ENCODE measurements at regions not wholly inside any gene's neighbourhood (a gene's known extent, or its start where the extent isn't known, plus 50 kb on each side); places are given as distances from the start of the nearest gene placed in this dataset.

DNA sequence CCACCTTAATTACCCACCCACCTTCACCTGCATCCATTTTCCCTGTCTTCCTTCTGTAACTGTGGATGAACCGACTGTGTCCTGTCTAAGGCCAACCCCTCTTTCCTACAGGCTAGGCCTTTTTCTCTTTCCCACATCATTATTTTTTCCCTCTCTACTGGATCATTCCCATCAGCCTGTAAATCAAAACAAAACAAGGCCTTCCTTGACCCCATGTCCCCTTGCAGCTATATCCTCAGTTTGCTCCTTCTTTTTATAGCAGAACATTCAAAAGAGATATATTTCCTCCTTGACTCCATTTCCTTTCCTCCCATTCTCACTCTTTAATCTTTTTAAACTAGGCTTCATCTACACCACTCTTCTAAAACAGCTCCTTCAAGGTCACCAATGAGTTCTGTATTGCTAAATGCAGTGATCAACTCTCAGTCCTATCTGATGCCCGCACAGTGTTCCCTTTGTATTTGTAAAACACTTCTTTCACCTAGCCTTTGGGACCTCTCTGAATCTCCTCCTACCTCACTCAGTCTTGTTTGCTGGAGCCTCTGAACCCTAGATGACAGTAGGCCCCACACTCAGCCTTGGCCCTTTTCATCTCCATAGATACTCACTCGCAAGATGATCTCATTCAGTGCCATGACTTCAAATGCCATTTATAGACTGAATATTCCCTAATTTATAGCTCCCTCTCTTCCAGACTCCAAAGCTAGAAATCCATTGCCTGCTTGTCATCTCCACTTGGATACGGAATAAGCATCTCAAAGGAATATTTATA is 55.7 kb downstream of the CXCR4 start (continued):
- TF ChIP-seq, protein P1, sequence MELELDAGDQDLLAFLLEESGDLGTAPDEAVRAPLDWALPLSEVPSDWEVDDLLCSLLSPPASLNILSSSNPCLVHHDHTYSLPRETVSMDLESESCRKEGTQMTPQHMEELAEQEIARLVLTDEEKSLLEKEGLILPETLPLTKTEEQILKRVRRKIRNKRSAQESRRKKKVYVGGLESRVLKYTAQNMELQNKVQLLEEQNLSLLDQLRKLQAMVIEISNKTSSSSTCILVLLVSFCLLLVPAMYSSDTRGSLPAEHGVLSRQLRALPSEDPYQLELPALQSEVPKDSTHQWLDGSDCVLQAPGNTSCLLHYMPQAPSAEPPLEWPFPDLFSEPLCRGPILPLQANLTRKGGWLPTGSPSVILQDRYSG (tag; conservative IDR thresholded peaks at IDR 0.05; ENCODE audit: low read depth): no peak
- TF ChIP-seq STAG1 (CRISPR knock-in tag; IDR thresholded peaks at IDR 0.05; ENCODE audit: borderline replicate concordance) (no peak), U2AF1 (optimal IDR thresholded peaks at IDR 0.05; ENCODE audit: low read depth, low read length) (no peak)
- TF ChIP-seq, protein P2, sequence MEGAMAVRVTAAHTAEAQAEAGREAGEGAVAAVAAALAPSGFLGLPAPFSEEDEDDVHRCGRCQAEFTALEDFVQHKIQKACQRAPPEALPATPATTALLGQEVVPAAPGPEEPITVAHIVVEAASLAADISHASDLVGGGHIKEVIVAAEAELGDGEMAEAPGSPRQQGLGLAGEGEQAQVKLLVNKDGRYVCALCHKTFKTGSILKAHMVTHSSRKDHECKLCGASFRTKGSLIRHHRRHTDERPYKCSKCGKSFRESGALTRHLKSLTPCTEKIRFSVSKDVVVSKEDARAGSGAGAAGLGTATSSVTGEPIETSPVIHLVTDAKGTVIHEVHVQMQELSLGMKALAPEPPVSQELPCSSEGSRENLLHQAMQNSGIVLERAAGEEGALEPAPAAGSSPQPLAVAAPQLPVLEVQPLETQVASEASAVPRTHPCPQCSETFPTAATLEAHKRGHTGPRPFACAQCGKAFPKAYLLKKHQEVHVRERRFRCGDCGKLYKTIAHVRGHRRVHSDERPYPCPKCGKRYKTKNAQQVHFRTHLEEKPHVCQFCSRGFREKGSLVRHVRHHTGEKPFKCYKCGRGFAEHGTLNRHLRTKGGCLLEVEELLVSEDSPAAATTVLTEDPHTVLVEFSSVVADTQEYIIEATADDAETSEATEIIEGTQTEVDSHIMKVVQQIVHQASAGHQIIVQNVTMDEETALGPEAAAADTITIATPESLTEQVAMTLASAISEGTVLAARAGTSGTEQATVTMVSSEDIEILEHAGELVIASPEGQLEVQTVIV (CRISPR knock-in tag; IDR thresholded peaks at IDR 0.05; ENCODE audit: borderline replicate concordance): no peak

DNA sequence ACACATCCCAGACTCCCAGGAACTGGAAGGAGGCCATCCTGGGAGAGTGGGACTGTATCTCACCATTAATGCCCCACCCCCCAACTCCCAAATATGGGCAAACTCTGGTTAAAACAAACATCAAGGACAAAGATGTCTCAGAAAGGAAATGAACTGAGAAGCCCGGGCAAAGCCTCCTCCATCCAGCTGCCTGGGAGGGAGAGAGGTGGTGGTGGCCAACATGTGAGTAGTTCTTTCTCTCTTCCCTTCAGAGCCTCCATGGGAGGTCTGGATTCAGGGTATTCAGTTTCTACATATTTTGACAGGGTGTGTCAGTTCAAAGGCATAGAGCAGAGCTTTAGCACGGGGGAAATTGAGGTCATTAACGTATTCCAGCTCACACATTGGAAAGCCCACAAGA is 57.5 kb downstream of the CXCR4 start:
- Histone ChIP-seq H3K36me3 (ENCODE audit: control insufficient read depth, insufficient read depth, low read length) (no peaks in the 10 kb centered on the region), H4K20me1 (replicated peaks; ENCODE audit: control insufficient read depth, insufficient read depth, low read length) (no peaks in the 10 kb centered on the region), H3K27ac (ENCODE audit: extremely low read depth, low read depth, low read length) (no peak overlapping the region), H3K27me3 (ENCODE audit: control insufficient read depth in 2 of 2, insufficient read depth in 2 of 2, low read length in 2 of 2) (peaks cover 0 to 5% of the 10 kb centered on the region in 2 experiments; a peak in 2 of 5 replicates), H3K9me3 (replicated peaks; ENCODE audit: control insufficient read depth, insufficient read depth, low read depth, low read length) (no peaks in the 10 kb centered on the region), H3K79me2 (ENCODE audit: control insufficient read depth, insufficient read depth, low read length) (no peaks in the 10 kb centered on the region), H2AFZ (ENCODE audit: low read depth, low read length) (no peak overlapping the region), H3K9me1 (ENCODE audit: control insufficient read depth, insufficient read depth, low read length) (no peaks in the 10 kb centered on the region), H3K9ac (ENCODE audit: insufficient read depth in 1 of 2, low read depth in 2 of 2, low read length in 2 of 2) (no peak overlapping the region), H3K4me2 (ENCODE audit: insufficient read depth, low read length) (no peak overlapping the region), H3K4me1 (replicated peaks in 1 of 2; ENCODE audit: control insufficient read depth in 2 of 2, insufficient read depth in 2 of 2, low read length in 2 of 2) (no peaks in the 10 kb centered on the region), H3K4me3 (no peak overlapping the region)
- WGBS (ENCODE audit: insufficient coverage, low coverage, missing lambda C conversion rate): 0% methylated on average over 3 of the region's 3 CpGs
- DNase-seq (ENCODE audit: extremely low read depth in 1 of 4, low spot score in 3 of 4) (no peak), ATAC-seq (no peak), FAIRE-seq (no peak)
- TF ChIP-seq RBM25 (IDR thresholded peaks at IDR 0.05; ENCODE audit: low read depth, low read length, severe bottlenecking) (no peak), ZNF445 (CRISPR knock-in tag; IDR thresholded peaks at IDR 0.05; ENCODE audit: low read depth) (no peak), BRD4 (IDR thresholded peaks at IDR 0.05) (no peak), ARNT (IDR thresholded peaks at IDR 0.05) (no peak), SAP30 (IDR thresholded peaks at IDR 0.05; ENCODE audit: borderline replicate concordance, insufficient read depth, low read depth, low read length, poor library complexity, severe bottlenecking) (no peak), SIN3B (IDR thresholded peaks at IDR 0.05; ENCODE audit: low read depth) (no peak)
- TF ChIP-seq, protein P3, sequence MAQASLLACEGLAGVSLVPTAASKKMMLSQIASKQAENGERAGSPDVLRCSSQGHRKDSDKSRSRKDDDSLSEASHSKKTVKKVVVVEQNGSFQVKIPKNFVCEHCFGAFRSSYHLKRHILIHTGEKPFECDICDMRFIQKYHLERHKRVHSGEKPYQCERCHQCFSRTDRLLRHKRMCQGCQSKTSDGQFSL (CRISPR knock-in tag; IDR thresholded peaks at IDR 0.05): no peak
- TF ChIP-seq, protein P3 (tag; IDR thresholded peaks at IDR 0.05): no peak
- CTCF ChIA-PET (ENCODE audit: low intra/inter-chr PET ratio): no interaction called here
- in situ Hi-C loops (cut with MboI): no loop called here
- POLR2A ChIA-PET: interaction anchor here (0.6 kb wide), 1 partner anchor 238 kb away, joined by 3 read pairs; no protein-coding TSS in a partner anchor
- intact Hi-C loops (cut with micrococcal nuclease): no loop called here
- BruUV-seq (replicated peaks): no TSS peak

All from K562 (cell line).